GM21619 (cell line): ENCODE measurements at regions not wholly inside any gene's neighbourhood (a gene's known extent, or its start where the extent isn't known, plus 50 kb on each side); places are given as distances from the start of the nearest gene placed in this dataset.
"Not testable (repeated sequence)": the region's sequence is repeated elsewhere in the genome, so short reads cannot be mapped to it uniquely, and the experiment has no call there.

Experiments used
- ATAC-seq: cut with Tn5 transposase; IDR thresholded peaks from one replicate; pipeline ENCODE4 v1.9.1; 2021; ENCODE audit not compliant: unreplicated experiment

DNA sequence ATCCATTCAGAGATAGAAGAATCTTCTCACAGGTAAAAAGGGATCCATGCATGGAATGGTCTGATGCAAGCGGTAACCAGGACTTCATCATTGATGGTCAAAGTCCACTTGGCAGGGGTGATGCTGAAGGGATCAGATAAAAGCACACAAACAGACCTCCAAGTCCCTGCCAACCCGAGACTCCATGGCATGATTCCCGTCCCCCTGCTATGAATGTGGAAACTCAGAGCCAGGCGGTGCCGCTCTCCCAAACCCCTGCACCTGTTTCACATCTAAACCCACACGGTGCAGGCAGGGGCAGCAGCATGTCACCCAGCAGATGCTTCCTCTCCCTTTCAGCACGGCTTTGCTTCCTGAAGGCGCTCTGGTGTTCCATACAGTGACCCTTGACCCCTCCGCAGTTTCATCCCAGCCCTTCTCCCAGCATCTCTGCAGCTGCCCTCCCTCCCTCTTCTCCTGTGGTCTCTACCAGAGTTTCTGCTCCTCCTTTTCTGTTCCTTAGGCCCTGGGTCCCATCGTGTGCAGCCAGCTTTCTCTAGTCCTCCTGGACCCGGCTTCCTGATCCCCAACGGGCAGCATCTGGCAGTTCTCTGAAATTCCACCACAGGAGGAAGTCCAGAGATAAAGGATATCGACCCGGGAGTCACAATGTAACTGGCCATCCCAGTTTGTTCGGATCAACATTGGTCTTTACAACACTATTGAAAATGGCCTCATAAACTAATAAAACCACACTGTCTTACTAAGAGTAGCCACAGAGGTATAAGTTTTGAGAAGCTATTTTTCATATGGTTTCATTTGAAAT is 235.0 kb downstream of the TTLL2 start:
- no peak for ATAC-seq

DNA sequence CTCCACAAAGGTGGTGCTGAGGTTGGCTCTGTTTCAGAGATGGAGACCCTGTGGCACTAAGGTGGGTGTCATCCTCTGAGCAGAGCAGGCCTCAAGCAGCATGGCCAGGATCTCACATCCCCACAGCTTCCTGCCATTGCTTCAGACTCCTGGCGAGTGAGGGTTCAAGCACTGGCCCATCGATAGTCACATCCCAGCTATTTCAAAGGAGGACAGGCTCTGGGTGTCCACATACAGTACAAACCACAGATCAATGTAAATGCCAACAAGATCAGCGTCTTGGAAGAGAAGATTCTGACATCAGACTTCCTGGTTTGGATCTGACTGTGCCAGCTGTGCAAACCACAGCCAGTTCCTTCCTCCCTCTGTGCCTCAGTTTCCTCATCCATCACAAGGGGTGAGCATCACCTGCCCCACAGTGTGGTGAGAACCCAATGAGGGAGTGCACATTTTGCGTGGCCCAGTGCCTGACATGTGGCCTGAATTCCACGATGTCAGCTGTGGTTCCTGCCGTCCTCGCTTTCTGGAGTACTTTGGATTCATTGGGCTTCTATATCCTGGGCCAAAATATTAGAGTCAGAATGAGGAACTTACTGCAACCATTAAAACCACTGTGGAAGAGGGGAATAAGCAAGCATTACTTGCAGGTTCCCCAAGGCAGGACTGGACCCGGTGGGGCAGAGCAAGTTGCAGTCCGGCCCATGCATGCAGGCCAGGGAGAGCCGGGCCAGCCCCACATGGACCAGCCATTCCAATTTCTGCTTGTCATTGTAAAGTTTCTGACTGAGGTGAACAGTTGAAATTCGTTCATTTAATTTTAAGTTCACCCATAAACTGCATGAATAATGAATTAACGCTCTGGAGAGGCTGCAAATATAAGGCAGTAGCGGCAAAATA is 236.0 kb downstream of the TTLL2 start:
- no peak for ATAC-seq

DNA sequence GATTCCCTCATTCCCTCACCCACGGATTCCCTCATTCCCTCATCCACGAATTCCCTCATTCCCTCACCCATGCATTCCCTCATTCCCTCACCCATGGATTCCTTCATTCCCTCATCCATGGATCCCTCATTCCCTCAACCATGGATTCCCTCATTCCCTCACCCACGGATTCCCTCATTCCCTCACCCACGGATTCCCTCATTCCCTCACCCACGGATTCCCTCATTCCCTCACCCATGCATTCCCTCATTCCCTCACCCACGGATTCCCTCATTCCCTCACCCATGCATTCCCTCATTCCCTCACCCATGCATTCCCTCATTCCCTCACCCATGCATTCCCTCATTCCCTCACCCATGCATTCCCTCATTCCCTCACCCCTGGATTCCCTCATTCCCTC is 238.0 kb downstream of the TTLL2 start:
- not testable (repeated sequence) for ATAC-seq

DNA sequence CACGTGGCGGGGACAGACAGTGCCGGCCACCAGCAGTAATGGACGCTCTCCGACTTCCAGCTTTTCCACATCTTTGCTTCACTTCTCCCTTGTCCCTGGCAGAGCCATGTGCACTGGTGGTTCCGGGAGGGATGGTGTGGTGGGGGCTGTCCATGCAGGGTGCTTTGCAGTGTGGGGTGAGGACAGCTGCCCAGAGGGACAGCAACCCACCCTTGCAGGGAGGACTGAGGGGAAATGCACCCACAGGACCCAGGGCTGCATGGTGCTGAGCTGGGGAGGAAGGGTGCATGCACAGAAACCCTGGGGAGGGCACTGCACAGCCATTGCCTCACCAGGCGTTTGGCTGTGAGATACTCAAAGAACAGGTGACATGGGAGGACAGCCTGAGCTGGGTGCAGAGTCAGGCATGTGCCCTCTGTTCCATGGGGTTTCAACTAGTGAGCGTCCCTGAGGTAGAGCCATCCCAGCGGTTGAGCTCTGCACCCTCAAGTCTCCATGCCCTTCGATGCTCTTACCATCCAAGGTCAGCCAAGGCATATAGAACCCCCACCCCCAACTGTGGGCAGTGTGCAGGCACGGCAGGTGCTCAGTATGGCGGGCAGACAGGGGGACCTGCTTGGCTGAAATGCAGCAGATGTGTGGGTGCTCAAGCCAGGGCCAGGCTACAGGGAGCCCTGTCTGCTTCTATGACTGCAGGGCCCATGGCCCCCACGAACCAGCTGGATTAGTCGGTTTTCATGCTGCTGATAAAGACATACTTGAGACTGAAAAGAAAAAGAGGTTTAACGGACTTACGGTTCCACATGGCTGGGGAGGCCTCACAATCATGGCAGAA is 239.7 kb downstream of the TTLL2 start:
- no peak for ATAC-seq

DNA sequence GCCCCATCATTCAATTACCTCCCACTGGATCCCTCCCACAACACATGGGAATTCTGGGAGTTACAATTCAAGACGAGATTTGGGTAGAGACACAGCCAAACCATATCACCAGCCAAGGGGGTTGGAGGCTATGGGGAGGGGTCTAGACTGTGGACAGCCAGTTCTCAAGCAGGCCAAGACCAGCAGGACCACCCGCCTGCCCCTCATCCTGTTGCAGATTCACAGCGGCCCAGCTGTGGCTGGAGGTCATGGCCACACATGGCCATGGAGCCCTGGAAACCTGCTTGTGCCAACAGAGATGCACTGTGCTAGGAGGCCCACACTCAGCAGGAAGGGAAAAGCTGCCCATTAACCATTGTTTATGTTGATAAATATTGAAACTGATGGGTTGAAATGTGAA is 240.5 kb downstream of the TTLL2 start:
- no peak for ATAC-seq

DNA sequence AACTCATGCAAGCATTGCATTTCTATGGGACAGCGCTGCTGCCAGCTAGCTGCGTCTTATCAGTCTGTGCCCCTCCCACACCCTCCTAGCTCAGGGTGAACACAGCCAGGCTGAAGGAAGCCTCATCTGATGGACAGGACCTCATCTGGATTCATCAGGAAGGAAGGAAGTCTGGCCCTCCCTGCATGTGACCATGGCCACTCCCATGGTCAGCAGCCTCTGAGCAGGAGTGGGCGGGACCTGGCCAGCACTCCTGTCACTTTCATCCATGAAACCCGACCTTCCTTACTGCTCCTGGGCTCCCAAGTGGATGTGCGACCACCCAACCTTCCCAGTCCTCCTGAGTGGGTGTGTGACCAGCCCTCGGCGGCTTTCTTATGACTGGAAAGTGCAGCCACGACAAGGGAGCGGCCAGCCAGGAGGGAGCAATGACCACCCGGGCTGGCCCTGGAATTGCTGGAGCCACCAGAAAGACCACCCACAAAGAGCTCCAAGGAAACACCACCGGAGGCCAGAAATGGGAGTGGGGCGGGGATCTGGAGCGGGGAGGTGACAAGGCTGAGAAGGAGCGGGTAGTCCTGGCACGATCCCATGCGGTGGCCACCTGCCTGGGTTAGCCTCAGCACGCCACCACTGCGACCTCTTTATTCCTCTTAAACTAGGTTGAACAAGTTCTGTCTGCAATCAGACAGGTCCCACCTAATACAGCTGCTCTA is 241.2 kb downstream of the TTLL2 start:
- no peak for ATAC-seq

DNA sequence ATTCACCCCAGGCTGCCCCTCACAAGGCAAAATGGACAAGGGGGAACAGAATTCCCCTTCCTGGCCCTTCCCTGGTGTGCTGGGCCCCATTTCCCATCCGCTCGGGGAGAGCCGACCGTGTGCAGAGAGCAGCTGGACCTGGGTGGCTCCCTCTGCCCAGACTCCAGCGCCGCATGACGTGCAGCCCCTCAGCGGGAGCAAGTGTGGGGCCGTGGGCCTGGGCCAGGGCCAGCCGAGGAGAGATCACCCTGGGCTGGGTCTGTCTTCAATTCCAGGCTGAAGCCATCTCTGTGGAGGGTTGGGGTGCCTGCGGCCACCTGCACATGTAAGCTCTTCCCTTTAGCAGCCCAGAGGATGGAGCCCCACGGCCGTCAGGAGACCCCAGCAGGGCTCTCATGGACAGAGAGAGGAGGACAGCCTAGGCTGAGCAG is 241.8 kb downstream of the TTLL2 start:
- ATAC-seq: no peak

DNA sequence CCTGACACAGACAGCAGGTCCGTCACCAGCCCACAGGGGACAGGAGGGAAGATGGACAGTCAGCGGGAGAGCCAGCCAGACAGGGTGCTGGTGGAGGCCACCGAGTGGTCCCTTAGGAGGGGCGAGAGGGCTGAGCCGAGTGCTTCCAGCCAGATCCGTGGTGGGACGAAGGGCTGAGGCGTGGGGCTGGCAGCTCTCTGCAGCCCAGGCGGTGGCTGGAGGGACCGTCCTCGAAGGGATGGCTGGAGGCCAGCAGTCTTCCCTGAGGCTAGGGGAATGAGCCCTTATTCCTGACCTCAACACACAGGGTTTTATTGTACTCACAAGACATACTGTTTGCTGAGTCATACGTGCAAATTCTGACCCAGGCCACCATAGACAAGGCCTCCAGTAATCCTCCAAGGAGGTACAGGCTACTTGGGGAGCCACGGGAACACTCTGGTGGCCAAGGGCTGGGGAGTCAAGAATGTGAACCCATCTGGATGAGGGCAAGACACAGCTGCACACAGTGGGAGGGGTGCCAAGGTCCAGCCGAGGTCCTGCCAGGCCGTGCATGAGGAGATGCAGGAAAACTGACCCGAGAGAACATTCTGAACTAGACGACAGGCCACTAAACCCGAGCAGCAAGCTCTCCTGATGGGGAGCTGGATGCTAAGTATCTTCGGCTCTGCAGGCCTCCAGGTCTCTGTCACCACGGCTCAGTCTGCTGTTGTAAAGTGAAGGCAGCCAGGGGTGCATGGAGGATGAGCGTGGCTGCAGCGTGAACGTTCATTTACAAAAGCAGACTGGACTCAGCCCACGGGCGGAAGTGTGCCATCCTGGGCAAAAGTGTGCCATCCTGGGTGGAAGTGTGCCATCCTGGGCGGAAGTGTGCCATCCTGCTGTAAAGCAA is 242.5 kb downstream of the TTLL2 start:
- no peak for ATAC-seq

DNA sequence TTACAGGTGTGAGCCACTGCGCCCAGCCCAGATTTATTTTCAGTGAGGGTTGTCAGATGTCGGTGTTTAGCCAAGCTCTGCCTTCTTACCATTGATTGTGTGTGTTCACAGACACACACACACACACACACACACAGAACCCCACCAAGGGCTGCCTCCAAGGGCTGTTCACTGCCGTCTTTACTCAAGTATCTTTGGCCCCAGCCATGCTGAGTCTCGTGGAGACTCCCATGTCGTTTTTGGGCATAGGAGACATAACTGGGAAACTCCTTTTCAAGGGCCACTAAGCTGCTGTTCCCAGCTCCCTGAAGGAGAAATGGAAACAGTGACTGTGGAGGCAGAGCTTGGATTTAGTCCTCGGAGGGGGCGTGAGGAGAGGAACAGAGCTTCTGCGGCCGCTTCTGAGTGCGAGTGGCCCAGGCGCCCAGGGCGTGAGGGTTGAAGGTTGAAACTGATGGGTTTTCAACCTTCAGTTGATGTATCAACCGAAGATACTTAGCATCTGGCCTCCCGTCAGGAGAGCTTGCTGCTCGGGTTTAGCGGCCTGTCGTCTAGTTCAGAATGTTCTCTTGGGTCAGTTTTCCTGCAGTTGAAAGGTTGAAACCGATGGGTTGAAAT is 243.6 kb downstream of the TTLL2 start:
- ATAC-seq: no peak

DNA sequence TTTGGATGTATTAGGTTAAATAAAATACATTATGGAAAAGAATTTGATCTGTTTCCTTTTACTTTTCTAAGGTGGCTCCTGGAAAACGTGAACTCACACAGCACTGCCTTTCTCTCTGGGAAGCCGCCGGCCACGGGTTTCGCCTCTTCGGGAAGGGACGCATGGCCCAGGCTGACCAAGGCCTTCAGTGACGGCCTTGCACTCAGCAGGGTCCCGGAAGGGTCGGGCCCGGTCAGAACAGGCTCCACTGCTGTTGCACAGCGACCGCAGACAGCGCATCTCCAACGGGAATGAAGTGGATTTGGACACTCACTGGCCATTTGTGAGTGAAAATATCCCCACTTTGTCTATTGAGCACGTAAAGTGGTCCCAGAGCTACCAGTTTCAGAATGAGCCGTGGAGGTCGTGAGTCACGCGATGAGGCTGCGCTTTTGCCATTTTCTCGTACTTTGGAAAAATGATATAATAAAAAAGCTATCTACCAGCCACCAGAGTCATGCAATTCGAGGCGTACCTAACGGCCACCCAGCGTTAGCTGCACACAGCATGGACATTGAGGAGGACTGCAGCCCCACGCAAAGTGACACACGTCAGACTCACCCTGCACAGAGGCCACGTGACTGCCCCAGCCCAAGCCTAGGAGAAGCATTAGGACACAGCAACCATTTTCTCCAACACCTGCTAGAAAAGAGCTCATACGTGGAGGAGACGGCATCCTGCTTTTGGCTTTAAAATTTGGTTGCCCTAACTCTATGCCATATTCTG is 244.3 kb downstream of the TTLL2 start:
- ATAC-seq: no peak

DNA sequence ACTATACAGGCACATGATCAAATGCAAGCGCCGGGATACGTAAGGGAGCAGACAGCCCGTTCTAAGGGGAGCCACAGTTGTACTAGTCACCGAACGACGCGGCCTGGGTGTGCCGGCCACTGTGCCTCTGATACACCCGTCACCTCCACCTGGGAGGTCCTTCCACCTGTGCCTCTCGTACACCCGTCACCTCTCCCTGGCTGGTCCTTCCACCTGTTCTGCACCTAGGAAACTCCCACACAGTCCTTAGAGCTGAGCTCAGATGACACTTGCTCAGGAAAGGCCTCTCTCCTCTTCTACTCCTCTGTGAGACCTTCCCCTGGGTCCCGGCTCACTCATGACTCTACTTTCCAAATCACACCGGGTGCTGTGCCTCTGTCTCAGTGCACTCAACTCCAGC is 245.0 kb downstream of the TTLL2 start:
- ATAC-seq: no peak

DNA sequence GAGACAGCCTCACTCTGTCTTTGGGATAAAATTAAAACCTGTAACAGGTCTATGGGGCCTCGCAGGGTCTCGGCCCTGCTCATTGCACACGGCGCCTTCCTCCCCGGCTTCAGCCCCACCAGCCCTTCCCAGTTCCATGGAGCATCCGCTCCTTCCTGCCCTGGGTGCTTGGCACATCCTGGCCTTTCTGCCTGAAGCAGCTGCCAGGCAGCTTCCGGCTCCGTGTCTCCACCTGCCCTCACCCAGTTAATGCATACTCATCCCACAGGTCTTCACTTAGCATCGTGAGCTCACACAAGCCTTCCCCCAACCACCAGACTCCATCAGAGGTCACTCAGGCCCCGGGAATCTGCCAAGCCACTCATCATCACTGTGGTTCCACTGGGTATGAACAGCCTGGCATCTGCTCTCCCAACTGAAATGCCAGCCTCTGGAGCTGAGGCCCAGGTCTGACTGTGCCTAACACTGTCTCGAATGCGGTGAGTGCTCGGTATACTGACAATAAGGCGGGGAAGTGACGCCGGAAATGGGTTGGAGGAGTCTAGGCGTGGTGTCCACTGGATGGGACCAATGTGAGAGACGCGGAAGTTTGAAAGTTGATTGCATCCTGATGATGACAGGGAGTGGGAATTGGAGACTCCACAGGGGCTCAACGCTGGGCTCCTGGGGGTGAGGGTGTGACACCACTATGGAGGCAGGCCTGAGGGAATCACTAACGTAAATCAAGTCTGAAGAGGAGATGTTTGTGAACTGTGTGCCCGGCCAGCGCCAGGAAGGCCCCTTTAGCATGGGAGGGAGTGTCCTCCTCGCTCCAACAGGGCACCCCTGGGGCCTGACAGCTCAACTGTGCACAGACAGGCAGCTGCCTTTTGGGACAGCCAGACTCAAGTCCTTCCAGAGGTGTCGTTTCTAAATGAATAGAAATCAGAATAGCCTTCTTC is 245.8 kb downstream of the TTLL2 start:
- no peak for ATAC-seq

DNA sequence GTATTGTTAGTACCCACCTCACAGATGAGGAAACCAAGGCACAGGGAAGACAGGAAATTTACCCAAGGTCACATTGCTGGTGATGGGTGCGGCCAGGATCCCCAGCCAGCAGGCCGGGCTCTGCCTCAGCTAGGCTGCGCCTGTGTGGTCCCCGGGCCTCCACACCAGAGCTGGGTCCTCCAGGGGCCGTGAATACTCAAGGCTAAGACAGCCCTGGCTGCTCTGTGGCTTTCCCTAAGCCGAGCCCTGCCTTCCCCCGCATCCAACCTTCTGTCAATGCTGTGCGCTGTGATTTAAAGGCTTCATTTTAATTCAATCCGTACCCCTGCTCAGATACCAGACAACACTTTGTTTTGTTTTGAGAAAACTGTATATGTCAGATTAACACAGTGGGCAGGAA is 246.7 kb downstream of the TTLL2 start:
- ATAC-seq: no peak

DNA sequence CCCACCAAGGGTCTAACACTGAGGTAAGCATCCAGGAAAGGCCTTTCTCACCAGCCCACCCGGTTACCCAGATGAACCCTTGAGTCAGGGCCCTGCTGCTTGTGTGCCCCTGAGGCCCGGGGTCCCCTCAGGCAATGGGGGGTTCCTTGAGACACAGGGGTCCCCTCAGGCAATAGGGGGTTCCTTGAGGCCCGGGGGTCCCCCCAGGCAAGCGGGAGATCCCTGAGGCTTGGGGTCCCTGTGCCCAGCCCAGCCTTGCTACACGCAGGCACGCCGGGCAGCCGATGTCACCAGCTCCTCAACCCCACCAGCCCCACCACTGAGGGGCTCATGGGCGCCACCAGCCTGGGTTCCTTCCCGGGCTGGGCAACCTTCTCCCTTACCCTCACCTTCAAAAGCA is 247.2 kb downstream of the TTLL2 start:
- no peak for ATAC-seq

DNA sequence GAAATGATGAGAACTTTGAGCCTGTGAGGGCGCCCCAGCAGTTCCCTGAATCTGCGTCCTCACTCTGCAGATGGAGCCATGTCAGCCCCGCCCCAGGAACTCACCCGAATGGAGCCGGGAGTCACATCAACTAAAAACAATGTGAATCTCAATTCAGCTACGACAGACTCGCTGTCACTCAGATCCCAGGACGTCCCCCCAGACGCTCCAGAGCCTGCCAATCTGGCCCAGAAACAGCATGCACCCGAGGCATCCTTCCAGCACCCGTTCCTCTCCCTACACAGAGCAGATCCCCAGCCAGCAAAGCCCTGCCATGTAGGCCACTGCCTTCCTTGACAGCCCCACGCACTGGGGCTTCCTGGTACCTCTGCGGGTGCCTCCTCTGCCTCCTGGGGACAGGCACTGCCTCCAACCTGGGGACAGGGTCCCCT is 248.0 kb downstream of the TTLL2 start:
- no peak for ATAC-seq

DNA sequence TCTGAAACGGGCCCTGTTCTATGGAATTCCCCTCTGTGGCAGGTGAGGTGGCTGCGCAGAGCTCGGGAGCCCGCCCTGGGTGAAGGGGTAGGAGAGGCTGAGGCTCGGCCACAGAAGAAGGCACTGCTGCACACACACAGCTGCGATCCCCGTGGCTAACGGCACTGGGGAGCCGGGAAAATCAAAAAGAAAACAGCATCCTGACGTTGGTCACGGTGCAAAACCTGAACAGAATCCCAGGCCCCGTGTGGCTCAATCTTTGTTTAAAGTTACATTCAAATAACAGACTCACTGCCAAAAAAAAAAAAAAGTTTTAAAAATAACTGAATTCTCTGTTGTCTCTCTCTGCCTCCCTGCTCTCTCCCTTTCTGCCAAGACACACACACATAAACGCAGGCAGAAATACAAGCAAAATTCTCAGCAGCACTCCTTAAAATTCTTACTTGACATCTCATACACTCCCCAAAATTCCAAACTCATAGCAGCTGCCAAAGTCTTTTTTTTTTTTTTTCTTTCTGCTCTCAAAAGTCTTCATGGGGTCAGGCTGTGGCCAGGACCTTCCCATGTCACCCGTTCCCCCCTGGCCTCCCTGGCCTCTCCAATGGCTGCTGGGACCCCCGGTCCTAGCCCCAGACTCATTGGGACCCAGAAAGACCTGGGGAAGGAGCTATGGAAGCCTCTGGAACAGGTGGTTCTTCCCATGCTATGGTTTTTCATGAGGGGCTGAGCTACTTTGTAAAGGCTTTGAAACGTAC is 248.8 kb downstream of the TTLL2 start:
- no peak for ATAC-seq
